CD4-positive, alpha-beta T cell treated with Interleukin-12 subunit alpha and Interleukin-12 subunit beta, for 1 hour (primary cell): ENCODE measurements at regions not wholly inside any gene's neighbourhood (a gene's known extent, or its start where the extent isn't known, plus 50 kb on each side); places are given as distances from the start of the nearest gene placed in this dataset.

Experiments used
- DNase-seq: peaks from one replicate; pipeline ENCODE4 v3.0.0-alpha.2; 2020

DNA sequence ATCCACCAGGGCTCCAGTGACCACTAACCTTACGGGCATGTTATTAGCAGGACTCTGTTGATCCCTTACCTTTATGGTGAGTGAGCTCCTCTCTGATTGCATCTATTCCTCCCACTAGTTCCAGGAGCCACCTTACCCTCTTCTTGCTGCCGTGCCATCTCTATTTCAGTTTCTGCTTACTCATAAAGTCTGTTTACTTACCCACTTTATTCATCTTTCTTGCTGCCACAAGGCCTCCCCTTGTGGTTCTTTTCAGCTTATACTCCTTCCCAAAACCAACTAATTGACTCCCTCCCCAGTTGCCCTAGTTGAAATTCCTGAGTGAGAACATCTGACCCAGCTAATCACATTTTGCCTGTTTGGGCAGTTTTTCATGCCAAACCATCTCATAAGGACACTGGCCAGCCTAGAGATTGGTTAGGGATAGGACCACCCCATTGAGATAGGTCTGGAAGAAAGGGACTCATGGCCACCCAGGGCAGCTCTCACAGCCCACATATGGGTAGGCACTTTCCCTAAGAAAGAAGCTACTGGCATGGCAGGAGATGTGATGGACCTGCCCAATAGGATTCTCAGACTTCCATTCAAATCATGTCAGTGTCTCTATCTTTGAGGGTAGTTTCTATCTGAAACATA is 412.7 kb downstream of the EFNA5 start:
- DNase-seq, result no peak

DNA sequence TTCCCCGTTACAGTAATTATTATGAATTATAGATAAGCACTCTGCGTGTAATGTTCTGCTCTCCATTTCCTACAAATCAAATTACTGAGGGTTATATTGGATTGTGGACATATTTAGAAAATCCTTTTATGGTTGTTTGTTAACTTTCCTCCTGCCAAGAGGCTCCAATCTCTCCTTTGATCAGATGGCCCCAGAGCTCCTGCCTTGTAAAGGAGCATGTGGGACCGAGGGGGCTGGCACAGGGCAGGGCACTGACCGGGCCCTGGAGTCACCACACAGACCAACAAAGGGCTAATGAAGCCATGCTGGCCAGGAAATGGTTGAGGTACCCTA is 415.9 kb downstream of the EFNA5 start:
- DNase-seq, result no peak

DNA sequence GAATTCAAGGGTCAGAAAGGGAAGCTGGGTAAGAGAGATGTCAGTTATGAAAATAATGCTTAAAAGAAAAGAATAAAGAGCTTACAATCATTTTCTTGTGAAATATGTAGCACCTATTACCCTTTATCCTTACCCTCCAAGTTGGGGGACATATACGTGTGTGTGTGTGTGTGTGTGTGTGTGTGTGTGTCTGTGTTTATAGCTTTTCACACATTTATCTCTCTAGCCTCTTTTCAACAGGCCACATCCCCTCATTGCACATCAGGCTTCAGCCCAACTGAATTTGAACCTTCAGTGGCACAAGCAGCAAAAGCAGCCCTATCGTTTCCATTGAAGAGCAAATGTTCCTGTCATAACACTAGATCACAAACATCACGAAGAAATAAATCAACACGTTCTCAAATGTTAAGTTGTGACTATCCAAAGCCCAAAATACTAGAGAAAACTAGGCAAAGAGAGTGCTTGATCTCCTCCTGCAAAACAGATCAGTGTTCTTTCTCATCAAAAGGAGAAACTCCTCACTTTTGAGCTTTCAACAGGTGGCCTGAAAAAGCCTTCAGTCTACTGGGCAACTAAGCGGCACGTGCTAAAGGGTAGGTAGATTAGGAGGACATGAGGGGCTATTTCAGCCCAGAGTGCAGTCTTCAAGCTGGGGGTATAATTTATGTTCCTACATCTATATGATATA is 416.4 kb downstream of the EFNA5 start:
- peak; percentile 10 for DNase-seq

GRCh38 chr5:107253246-107253645 is 417.5 kb downstream of the EFNA5 start:
- DNase-seq, result no peak

- no peak for DNase-seq
Observed at GRCh38 chr5:107251151-107251550, 419.6 kb downstream of the EFNA5 start.

- DNase-seq, result peak; percentile 48
Observed at GRCh38 chr5:107248066-107248695, 422.6 kb downstream of the EFNA5 start.

DNA sequence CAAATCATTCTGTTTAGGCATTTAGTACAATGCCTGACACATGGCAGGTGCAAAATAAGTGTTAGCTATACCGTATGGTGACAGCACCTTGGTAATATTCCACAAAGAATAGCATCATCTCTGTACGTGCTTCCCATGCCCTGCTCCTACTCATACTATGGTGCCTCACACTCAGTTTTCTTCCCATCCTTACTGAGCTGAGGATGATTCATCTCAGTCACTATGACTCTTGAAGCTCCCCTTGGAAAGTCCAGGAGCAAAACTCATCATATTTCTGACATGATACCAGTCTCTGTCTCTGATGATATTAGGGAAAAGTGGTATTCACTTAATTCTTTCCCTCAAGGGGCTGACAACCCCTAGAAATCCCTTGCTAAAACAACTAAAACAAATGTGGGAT is 423.3 kb downstream of the EFNA5 start:
- no peak for DNase-seq

GRCh38 chr5:107243220-107243579 is 427.5 kb downstream of the EFNA5 start:
- DNase-seq, result no peak

- no peak for DNase-seq
Observed at GRCh38 chr5:107242411-107243219, 428.1 kb downstream of the EFNA5 start.

- no peak for DNase-seq
Observed at GRCh38 chr5:107241841-107242240, 428.9 kb downstream of the EFNA5 start.

- no peak for DNase-seq
Observed at GRCh38 chr5:107235167-107235566, 435.6 kb downstream of the EFNA5 start.

- no peak for DNase-seq
Observed at GRCh38 chr5:107232788-107233187, 437.9 kb downstream of the EFNA5 start.

- no peak for DNase-seq
Observed at GRCh38 chr5:107232293-107232692, 438.4 kb downstream of the EFNA5 start.

DNA sequence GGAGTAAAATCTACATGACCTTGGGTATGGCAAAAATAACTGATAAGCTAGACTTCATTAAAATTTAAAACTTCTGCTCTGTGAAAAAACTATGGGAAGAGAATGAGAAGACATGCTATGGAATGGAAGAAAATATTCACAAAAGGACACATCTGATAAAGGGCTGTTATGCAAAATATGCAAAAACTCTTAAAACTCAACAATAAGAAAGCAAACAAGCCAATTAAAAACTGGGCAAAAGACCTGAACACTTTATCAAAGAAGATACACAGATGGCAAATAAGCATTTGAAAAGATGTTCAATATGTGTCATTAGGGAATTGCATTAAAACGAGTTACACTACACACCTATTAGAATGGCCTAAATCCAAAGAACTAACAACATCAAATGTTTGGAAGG is 439.5 kb downstream of the EFNA5 start:
- DNase-seq, result no peak

- no peak for DNase-seq
Observed at GRCh38 chr5:107230367-107230766, 440.4 kb downstream of the EFNA5 start.

DNA sequence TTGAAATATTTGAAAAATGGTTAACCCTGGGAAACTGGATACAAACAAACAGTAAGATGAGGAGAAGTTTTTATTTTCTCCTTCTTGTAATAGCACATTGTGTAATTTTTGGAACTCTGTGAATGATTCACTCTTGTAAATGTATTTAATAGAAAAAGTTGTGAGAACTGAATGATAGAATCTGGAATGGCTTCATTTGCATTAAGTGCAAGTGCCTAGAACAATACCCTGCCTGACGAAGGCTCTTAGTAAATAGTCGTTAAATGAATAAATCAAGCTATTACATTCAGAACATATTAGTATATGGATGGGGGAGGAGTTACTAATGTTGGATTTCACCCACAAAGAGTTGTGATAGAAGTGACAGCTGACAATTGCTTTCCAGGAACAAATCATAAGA is 442.5 kb downstream of the EFNA5 start:
- no peak for DNase-seq

DNA sequence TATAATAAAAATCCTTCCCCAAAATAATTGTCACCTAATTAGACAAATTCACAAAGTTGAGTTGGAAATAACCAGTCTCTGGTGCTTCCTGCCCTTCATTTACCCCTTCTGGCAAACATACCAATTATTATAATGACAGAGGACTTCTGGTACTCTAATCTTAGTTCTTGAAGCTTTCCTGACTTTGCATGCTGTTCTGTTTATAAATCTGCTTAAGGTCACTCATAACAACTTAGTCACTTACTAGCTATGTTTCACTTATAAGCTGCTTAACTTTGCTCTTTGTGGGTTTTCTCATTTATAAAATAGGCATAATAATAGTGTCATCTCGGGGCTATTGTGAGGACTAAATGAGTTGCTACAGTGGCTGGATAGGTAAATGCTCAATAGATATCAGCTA is 446.5 kb downstream of the EFNA5 start:
- DNase-seq, result no peak

DNA sequence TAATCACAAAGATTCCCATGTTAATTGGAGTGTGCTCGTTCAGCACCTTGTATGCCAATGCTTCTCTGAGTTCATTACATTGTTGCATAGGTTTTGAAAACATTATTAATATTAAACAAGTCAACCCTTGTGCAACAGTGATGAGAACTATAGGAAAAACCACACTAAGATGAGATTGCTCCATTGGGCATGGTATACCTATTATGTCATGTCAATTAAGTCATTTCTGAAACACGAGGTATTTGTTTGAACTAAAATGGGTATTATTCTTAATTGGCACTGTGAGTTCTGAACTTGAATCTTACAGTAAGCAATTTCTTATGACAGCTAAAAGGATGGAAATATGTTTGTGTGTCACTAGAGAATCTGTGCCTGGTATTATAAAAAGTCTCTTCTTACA is 447.7 kb downstream of the EFNA5 start:
- no peak for DNase-seq

- no peak for DNase-seq
Observed at GRCh38 chr5:107219993-107220392, 450.7 kb downstream of the EFNA5 start.

GRCh38 chr5:107218457-107219193 is 452.1 kb downstream of the EFNA5 start:
- DNase-seq, result no peak

DNA sequence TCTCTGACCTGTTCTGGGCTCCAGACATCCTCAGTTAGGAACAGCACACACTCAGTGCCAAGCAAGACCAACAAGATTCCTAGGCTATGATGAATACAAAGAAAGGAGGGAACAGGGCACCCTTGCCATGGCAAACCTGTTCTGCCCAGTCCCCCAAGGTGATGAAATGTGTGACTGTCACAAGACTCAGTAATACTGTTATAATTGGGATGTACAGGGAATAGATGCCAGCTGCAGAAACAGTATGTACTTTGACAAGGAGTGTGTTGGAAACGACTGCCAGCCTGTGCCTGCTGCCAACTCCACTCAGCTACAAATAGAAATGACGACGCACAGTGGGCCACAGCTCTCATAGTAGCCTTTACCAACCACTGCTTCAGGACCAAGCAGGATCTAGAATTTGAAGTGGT is 453.0 kb downstream of the EFNA5 start:
- DNase-seq, result no peak

DNA sequence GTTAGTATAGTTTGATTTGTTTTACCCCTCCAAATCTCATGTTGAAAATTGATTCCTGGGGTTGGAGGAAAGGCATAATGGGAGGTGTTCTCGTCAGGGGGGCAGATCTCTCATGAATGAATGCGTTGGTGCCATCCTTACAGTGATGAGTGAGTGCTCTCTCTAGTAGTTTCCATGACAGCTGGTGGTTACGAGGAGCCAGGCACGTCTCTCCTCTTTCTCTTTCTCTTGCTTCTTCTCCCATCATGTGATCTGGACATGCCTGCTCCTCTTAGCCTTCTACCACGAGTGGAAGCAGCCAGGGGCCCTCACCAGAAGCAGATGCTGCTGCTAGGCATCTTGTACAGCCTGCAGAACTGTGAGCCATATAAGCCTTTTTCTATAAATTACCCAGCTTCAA is 454.1 kb downstream of the EFNA5 start:
- DNase-seq, result no peak

DNA sequence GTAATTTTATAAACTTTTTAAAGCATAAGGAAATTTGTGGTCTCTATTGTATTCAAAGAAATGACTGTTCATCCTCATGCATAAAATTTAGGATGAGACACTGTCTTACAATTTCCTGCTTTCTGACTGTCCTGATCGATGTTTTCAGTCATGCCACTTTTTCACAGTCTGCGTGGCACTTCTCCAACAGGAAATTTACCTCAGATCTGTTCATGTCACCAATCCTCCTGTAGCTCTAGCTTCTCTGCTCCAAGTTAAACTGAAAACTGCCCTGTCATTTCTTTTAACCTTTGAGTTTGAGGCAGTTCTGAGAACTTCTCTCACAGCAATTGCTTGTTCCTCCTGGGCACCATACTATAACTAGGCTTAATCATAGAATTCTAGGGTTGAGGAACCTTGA is 455.1 kb downstream of the EFNA5 start:
- DNase-seq, result no peak
